ENCODE measurements at regions not wholly inside any gene's neighbourhood (a gene's known extent, or its start where the extent isn't known, plus 50 kb on each side); places are given as distances from the start of the nearest gene placed in this dataset.

DNA sequence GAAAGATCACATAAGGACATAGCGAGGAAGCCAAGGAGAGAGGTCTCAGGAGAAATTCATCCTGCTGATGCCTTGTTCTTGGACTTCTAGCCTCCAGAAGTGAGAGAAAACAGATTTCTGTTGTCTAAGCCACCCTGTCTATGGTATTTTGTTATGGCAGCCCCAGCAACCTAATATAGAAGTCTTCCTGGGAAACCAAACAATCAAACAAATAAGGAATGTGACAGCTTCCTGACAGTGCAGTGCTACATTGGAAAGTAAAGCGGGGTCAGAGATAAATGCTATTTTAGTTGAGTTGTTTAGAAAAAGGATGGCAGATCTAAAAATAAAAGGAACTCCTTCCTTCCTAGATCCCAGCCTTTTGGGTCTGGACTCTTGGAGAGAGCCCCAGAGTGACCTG is 443.2 kb upstream of the GYPC start:
- H3K27ac ChIP-seq, result no peak overlapping the region

GRCh38 chr2:126219081-126219480 is 436.9 kb upstream of the GYPC start:
- no peak for TF ChIP-seq CTCF (conservative IDR thresholded peaks at IDR 0.05)
- H3K27ac ChIP-seq, result no peak overlapping the region

More for the DNA sequence above, 443.2 kb upstream of the GYPC start:
- no peak for TF ChIP-seq CTCF (conservative IDR thresholded peaks at IDR 0.05)

- no peak for TF ChIP-seq CTCF (conservative IDR thresholded peaks at IDR 0.05)
- no peak overlapping the region for H3K27ac ChIP-seq
These were observed 435.6 kb upstream of the GYPC start for GRCh38 chr2:126220331-126220730.

- no peak for TF ChIP-seq CTCF (conservative IDR thresholded peaks at IDR 0.05)
- no peak overlapping the region for H3K27ac ChIP-seq
These were observed 434.5 kb upstream of the GYPC start for GRCh38 chr2:126221506-126221905.

GRCh38 chr2:126222278-126222677 is 433.7 kb upstream of the GYPC start:
- no peak overlapping the region for H3K27ac ChIP-seq
- TF ChIP-seq CTCF (conservative IDR thresholded peaks at IDR 0.05), result no peak

GRCh38 chr2:126224776-126225175 is 431.2 kb upstream of the GYPC start:
- no peak for TF ChIP-seq CTCF (conservative IDR thresholded peaks at IDR 0.05)
- no peak overlapping the region for H3K27ac ChIP-seq

DNA sequence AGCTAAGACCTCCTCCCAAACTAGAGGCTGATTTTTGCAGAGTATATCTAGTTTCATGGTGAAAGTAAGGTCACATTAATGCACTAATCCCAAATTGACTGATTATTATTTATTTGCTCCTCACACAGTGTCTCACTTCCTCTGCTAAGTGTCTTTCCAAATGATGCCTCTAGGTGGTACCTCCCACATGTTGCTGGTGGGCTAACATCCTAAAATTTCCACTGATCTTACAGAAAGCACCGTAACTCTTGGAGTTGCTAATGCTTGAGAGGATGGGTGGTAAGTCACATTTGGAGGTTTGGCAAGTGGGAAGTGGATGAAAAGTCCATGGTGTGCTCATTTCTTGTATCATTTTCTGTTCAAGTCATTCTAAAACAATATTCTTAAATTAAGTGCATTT is 428.7 kb upstream of the GYPC start:
- no peak overlapping the region for H3K27ac ChIP-seq
- peak; percentile 39 for TF ChIP-seq CTCF (conservative IDR thresholded peaks at IDR 0.05)

GRCh38 chr2:126228531-126228930 is 427.4 kb upstream of the GYPC start:
- H3K27ac ChIP-seq, result no peak overlapping the region
- TF ChIP-seq CTCF (conservative IDR thresholded peaks at IDR 0.05), result no peak
